A673 (cell line): ENCODE measurements at regions not wholly inside any gene's neighbourhood (a gene's known extent, or its start where the extent isn't known, plus 50 kb on each side); places are given as distances from the start of the nearest gene placed in this dataset.

ENCODE experiments used
- BruUV-seq: library from RNA; stranded (reverse); fragments of 400-500 nt; replicated peaks from 2 replicates; lab custom pipeline; 2021; lab: Mats Ljungman, UMichigan
- CTCF ChIA-PET: fragments of 300-600 bp; sonication (Branson Sonifier 250); formaldehyde crosslinking; loops from one replicate; lab custom pipeline; 2022; ENCODE audit warnings: antibody characterized with exemption; lab: Charles Lee
- POLR2A ChIA-PET: fragments of 300-600 bp; sonication (Branson Sonifier 250); formaldehyde crosslinking; loops from one replicate; lab custom pipeline; 2022; ENCODE audit warnings: antibody characterized with exemption; ENCODE audit not compliant: low non-redundant PET; lab: Charles Lee
- DNase-seq: peaks from one replicate; pipeline ENCODE4 v3.0.0-alpha.2; 2015; ENCODE audit warnings: low spot score
- H3K27ac ChIP-seq: fragments of 200-600 bp; sonication (generic); 2 replicates; pipeline ENCODE4 v1.5.1; 2016; ENCODE audit warnings: mixed run types, low read depth, mild to moderate bottlenecking, mixed read lengths, antibody characterized with exemption, low read length; ENCODE audit not compliant: poor library complexity, severe bottlenecking
- H3K27me3 ChIP-seq: fragments of 200-600 bp; sonication (generic); replicated peaks from 2 replicates; pipeline ENCODE4 v1.6.1; 2017; ENCODE audit warnings: mixed run types, low read depth, mild to moderate bottlenecking, mixed read lengths, antibody characterized with exemption, low read length; ENCODE audit not compliant: insufficient read depth, poor library complexity
- H3K36me3 ChIP-seq: fragments of 200-600 bp; sonication (generic); 2 replicates; pipeline ENCODE4 v1.6.1; 2016; ENCODE audit warnings: mixed run types, mild to moderate bottlenecking, mixed read lengths, antibody characterized with exemption, low read length; ENCODE audit not compliant: insufficient read depth, poor library complexity, severe bottlenecking
- H3K4me1 ChIP-seq: fragments of 200-600 bp; sonication (generic); 2 replicates; pipeline ENCODE4 v1.6.1; 2017; ENCODE audit warnings: mixed run types, mild to moderate bottlenecking, mixed read lengths, antibody characterized with exemption, low read length; ENCODE audit not compliant: insufficient read depth, poor library complexity, severe bottlenecking
- H3K4me3 ChIP-seq: fragments of 200-600 bp; sonication (generic); 2 replicates; pipeline ENCODE4 v1.5.1; 2016; ENCODE audit warnings: low read depth, mixed run types, mild to moderate bottlenecking, mixed read lengths, low read length; ENCODE audit not compliant: poor library complexity, severe bottlenecking
- H3K9me3 ChIP-seq: fragments of 200-600 bp; sonication (generic); 2 replicates; pipeline ENCODE4 v1.6.1; 2016; ENCODE audit warnings: mixed run types, low read depth, mild to moderate bottlenecking, mixed read lengths, antibody characterized with exemption, low read length; ENCODE audit not compliant: poor library complexity, severe bottlenecking
- EZH2 ChIP-seq: fragments of 200-600 bp; sonication (generic); IDR thresholded peaks from 2 replicates; pipeline ENCODE4 v1.6.1; 2017; ENCODE audit warnings: borderline replicate concordance, low read depth, mild to moderate bottlenecking, mixed read lengths, antibody characterized with exemption, low read length; ENCODE audit not compliant: poor library complexity, severe bottlenecking
- intact Hi-C: fragments of 100-400 bp; cut with micrococcal nuclease; formaldehyde crosslinking; loops from one replicate; pipeline ENCODE4 v1.10.0; 2022; ENCODE audit not compliant: unreplicated experiment
- TF ChIP-seq, protein P1 (sequence below): fragments of 300-800, 200-600 bp; sonication (generic); conservative IDR thresholded peaks from 2 replicates; pipeline ENCODE4 v1.5.1; 2017; ENCODE audit warnings: low read depth, mild to moderate bottlenecking, antibody characterized with exemption, low read length, moderate library complexity, mixed read lengths

DNA sequence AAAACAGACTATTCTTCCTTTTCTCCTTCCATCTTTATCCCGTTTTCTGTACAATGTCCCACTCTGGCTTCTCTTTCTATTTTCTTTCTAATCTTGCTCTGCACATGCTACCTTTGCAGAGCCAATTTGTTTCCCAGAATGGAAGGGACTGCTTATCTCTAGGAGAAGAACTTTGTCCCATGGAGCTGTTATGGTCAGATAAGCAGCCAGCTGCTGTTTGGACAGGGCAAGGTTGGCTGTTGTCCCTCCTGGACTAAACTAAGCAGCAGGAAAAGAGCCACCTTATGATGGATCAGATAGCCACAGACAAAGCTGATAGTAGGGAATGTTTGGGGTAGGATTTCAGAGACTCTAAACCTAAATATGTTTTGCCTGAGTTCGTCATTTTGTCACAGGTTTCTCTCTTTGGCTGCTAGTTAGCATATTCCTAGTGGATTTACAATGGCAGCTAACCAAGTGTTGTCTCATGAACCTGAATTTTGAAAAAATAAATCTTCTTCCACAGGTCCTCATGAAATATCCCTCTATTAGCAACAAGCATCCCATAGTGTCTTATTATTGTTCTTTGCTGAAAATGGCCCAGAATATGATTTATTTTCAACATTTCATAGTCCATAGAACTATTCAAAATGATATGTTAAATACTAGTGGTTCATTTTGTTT, 262.8 kb downstream of the SLC16A7 start:
- H3K36me3 ChIP-seq = no peaks in the 10 kb centered on the region
- ChIA-PET POLR2A (no interaction called here), CTCF (no interaction called here)
- H3K27me3 ChIP-seq = no peaks in the 10 kb centered on the region
- BruUV-seq = no TSS peak
- H3K4me3 ChIP-seq = no peak overlapping the region
- H3K27ac ChIP-seq = no peak overlapping the region
- no peaks in the 10 kb centered on the region for H3K4me1 ChIP-seq
- intact Hi-C loops = no loop called here
- TF ChIP-seq, protein P1, sequence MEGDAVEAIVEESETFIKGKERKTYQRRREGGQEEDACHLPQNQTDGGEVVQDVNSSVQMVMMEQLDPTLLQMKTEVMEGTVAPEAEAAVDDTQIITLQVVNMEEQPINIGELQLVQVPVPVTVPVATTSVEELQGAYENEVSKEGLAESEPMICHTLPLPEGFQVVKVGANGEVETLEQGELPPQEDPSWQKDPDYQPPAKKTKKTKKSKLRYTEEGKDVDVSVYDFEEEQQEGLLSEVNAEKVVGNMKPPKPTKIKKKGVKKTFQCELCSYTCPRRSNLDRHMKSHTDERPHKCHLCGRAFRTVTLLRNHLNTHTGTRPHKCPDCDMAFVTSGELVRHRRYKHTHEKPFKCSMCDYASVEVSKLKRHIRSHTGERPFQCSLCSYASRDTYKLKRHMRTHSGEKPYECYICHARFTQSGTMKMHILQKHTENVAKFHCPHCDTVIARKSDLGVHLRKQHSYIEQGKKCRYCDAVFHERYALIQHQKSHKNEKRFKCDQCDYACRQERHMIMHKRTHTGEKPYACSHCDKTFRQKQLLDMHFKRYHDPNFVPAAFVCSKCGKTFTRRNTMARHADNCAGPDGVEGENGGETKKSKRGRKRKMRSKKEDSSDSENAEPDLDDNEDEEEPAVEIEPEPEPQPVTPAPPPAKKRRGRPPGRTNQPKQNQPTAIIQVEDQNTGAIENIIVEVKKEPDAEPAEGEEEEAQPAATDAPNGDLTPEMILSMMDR = no peak
- no peak for TF ChIP-seq EZH2
- DNase-seq = no peak
- no peaks in the 10 kb centered on the region for H3K9me3 ChIP-seq

DNA sequence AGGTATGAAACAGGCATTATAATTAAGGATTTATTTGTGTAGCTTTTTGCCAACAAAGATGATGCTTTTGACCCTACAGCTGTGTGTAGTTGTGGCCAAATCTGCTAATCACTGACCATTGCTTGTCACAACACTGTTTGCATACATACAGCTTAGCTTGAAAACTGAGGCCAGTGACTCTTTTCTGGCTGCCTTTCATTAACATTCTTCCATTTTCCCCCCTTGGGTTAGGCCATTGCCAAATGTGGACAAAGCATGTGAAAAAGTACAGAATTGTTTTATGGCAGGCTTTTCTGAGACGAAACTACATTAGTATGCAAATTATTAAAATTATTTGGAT, 263.3 kb downstream of the SLC16A7 start:
- Histone ChIP-seq H3K4me1 (no peaks in the 10 kb centered on the region), H3K27me3 (no peaks in the 10 kb centered on the region), H3K9me3 (no peaks in the 10 kb centered on the region), H3K27ac (no peak overlapping the region), H3K36me3 (no peaks in the 10 kb centered on the region), H3K4me3 (no peak overlapping the region)
- intact Hi-C loops = no loop called here
- TF ChIP-seq, protein P1 = no peak
- TF ChIP-seq EZH2 = no peak
- BruUV-seq = no TSS peak
- ChIA-PET POLR2A (no interaction called here), CTCF (no interaction called here)
- no peak for DNase-seq

DNA sequence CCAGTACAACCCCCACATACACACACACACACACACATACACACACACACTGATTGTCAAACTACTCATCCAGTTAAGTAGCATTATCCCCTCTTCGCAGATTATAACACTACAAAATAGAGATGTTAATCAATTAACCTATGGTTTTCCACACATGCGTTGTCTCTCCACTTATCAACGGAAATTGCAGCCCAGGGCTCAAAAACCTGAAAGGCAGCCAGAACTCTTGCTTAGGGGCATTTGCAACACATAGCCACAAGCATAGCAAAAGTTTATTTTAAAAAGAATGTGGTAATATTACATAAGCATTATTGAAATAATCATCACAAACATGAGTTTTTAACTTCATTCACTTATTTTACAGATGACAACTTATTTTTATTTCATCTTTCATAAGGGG, 265.8 kb downstream of the SLC16A7 start:
- Histone ChIP-seq H3K4me1 (no peaks in the 10 kb centered on the region), H3K9me3 (no peaks in the 10 kb centered on the region), H3K27me3 (no peaks in the 10 kb centered on the region), H3K4me3 (no peak overlapping the region), H3K27ac (no peak overlapping the region), H3K36me3 (no peaks in the 10 kb centered on the region)
- DNase-seq = no peak
- CTCF ChIA-PET = no interaction called here
- TF ChIP-seq EZH2 = no peak
- TF ChIP-seq, protein P1 = no peak
- no TSS peak for BruUV-seq
- intact Hi-C loops = no loop called here
- POLR2A ChIA-PET = no interaction called here
